ENCODE measurements at regions not wholly inside any gene's neighbourhood (a gene's known extent, or its start where the extent isn't known, plus 50 kb on each side); places are given as distances from the start of the nearest gene placed in this dataset.
"Not testable (repeated sequence)": the region's sequence is repeated elsewhere in the genome, so short reads cannot be mapped to it uniquely, and the experiment has no call there.

DNA sequence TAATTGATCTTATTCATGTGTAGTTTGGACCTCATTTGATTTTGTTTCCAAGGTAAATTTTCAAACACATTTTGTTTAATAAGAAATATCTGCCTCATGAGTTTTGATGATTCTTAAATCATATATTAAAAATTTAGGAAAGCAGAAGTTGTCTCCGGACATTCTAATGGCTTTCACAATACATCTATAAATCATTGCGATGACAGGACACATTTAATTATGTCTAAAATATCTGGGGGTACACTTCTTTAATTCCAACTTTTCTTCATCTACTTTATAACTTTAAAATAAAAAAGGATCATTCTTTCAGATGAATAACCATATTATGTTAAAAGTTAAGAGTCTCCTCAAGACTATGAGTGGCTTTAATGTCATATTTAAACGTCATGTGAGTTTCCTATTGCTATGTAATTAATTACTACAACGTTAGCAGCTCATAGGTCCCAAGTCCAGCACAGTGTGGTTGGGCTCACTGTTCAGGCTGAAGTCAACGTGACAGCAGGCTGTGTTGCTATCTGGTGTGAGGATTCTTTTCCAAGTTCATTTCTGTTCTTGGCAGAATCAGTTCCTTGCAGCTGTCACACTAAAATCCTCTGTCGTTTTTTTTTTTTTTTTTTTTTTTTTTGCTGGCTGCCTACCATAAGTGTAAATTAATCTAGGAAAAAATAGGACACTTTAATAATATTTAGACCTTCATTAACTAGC lies 893.5 kb downstream of the LTN1 start:
- no peak for DNase-seq

DNA sequence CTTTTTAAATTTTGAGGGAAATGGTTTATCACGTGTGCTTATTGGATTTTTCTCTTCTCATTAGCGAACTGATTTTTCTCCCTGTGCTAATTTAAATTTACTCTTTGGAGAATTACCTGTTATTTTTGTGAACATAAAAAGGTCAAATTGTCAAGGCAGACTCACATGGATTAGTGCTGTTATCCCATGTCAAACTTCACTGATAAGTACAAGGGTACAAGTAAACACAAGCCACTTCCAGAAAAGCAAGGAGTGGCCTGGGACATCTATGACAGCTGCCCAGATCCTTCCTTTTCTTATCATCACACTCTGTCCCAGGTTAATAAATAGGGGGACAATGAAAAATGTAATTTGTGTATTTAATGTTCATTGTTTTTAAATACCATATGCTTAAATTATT lies 901.2 kb downstream of the LTN1 start:
- no peak for DNase-seq

DNA sequence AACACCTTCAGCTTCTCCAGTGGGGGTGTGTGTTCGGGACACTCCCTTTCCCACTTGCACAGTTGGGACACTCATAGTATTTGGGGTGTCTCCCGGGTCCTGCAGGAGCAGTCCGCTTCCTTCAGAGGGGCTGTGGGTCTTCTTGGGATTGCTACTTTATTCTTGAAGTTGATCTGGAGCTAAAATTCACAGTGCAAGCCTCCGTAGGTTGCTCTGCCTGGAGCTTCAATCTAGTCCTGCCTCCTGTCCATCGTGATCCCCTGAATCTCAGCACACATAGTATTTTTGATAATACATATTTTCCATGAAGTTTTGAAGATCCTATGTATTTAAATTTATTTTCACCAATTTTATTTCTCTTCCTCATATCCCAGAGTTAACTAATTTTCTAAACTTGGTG lies 902.1 kb downstream of the LTN1 start:
- no peak for DNase-seq

DNA sequence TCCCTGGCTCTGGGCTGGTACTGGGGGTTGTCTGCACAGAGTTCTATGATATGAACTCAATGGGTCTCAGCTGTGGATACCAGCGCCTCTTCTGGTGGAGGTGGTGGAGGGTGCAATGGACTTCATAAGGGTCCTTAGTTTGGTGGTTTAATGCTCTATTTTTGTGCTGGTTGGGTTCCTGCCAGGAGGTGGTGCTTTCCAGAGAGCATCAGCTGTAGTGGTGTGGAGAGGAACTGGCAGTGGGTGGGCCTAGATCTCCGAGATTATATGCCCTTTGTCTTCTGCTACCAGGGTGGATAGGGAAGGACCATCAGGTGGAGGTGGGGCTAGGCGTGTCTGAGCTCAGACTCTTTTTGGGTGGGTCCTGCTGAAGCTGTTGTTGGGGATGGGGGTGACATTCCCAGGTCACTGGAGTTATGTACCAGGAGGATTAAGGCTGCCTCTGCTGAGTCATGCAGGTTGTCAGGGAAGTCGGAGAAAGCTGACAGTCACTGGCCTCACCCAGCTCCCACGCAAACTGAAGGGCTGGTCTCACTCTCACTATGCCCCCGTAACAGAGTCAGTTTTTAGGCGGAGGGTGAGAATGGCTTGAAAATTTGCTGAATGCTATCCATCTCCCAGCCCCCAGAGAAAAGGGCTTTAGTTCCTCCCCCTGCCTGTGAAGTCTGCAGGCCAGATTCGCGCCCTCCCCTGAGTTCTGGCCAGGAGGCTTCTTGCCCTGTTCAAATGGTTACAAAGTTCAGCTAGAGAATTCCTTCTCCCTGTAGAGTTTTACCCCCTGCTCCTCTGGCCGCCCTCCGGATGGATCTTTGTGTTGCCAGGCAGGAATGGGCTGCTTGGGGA lies 902.9 kb downstream of the LTN1 start:
- no peak for DNase-seq

DNA sequence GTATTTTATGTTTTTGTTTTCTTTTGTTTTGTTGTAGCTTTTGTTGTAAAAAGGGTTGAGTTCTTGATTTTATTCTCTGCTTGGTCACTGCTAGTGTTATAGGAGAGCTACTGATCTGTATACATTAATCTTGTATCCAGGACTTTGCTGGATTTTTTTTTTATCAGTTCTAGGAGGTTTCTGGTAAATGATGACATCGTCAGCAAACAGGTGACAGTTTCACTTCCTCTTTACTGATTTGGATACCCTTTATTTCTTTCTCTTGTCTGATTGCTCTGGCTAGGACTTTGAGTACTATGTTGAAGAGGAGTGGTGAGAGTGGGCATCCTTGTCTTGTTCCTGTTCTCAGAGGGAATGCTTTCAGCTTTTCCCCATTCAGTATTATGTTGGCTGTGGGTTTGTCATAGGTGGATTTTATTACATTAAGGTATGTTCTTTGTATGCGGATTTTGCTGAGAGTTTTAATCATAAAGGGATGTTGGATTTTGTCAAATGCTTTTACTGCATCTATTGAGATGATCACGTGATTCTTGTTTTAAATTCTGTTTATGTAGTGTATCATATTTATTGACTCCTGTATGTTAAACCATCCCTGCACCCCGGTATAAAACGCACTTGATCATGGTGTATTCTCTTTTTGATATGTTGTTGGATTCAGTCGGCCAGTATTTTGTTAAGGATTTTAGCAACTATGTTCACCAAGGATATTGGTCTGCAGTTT lies 905.7 kb downstream of the LTN1 start:
- no peak for DNase-seq

DNA sequence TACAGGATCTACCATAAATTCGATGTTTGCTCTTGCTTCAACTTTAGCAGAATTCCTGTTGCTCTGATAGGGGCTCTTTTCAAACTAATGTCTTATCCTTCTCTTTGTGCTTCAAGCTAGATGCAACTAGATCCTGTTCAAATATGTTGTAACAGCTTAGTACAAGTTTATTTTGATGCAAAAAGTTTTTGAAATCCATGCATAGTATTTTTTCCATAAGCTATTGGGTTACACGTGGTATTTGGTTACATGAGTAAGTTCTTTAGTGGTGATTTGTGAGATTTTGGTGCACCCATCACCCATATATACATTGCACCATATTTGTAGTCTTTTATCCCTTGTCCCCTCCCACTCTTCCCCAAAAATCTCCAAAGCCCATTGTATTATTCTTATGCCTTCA lies 907.7 kb downstream of the LTN1 start:
- no peak for DNase-seq

DNA sequence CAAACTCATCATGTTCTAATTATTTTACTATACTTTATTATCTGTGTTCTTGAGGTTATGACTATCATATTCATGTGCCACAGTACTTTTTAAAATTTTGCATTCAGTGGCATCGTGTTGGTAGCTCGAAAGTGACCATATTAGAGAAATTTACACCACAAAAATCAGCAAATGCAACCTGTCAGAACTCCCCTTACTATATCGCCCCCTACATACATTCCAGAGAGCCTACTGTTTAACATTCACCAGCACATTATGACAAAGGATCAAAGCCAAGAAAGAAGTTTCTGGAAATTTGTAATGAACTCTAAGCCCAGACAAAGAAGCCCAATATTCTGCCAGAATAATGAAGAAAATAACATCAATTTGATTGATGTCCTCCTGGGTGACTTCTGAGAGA lies 909.3 kb downstream of the LTN1 start:
- no peak for DNase-seq

DNA sequence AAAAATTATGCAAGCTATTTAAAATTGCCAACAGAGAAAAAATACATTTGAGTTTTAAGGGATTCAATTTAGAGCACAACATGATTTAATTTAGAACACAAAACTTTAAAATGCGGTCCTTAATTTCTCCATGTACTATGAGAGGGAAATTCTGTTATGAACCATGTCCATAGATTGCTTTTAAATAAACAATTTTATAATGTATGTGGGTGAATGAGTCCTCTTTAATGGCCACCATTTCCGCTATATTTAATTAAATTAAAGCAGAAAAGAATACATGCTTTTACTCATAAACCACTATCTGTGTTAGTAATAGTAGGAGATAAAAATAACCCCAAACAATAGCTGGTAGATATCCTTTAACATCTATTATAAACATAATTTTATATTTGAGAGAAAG lies 914.6 kb downstream of the LTN1 start:
- no peak for DNase-seq

DNA sequence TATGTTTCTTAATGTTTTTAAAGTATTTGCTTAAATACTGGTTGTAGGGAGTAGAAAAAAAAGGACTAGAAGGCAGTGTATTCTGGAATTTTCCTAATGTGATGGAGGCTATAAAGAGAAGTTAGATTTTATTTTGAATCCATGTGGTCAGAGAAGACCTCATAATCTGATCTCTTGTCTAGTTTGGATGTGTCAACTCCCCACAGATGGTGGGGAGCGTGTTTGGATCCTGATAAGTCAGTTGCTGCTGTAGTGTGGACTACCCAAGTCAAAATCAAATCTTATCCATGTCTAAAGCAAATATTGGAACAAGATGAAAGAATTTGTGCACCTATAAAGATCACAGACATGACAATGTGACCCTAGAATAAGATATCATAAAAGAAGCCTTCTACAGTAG lies 918.0 kb downstream of the LTN1 start:
- no peak for DNase-seq

DNA sequence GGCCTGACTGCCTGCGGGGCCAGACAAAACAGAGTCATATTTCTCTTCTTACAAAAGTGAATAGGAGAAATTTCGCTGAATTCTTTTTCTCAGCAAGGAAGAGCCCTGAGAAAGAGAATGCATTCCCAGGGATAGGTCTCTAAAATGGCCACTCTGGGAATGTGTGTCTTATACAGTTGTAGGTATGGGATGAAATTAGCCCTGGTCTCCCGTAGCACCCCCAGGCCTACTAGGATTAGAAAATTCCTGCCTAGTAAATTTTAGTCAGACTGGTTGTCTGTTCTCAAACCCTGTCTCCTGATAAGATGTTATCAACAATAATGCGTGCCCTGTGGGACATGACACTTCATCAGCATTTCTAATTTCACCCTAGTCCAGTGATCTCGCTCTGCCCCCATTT lies 920.1 kb downstream of the LTN1 start:
- no peak for DNase-seq

DNA sequence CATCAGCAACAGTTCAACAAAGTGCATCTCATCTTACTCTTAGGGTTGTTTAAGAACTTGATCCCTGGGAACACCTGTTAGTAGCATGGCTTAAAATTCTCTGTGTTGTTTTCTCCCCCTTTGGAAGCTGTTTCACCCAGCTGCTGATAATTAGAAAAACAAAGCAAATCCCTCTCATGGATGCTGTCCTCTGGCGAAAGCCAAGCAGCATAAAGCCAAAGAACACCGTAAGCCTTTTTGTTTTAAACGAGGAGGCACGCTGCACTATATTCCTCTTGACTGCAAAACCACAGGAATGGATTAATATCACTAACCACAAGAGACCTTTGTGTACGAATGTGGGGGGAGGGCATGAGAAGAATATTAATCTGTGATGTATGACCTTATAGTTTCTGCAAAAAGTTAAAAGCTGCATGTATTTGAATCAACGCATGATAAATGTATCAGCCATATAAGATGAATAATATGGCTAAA lies 923.2 kb downstream of the LTN1 start:
- DNase-seq, result no peak

DNA sequence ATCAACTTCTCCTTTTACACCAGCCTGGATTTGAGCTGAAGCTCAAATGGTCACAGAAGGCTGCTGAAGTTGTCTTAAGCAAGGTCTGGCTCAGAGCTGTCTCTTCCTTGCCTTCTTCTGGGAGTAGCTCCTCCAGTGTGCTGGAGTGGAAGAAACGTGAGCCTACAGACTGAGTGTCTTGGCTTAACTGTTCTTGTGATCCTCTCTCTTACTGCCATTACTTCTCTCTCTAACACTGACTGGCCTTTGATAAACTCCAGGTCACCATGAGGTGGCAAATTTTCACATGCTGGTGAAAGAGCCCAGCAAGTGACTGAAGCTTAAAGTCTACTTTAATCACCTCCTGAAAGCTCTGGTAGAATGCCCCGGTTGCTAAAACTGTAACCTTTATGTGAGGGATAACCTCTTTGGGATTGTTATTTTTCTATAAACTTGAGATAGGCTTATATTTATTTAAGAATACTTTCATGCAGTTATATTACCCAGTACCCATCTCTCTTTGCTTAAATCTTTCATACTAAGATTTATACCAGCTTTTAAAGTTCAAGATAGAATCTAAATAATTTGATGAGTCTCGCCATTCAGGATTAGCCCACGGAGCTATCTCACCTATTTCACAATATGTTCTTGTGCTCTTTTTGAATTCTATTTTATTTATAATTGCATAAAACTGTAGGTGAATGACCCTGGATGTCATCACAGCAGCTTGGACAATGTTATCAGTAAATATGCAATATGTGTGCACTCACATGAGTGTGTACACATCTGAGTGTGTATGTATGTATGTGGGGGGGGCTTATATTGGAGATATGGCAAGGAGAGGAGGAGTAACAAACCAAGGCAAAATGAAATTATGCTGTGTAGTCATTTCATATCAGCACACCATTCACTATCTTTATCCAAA lies 924.0 kb downstream of the LTN1 start:
- DNase-seq, result no peak

DNA sequence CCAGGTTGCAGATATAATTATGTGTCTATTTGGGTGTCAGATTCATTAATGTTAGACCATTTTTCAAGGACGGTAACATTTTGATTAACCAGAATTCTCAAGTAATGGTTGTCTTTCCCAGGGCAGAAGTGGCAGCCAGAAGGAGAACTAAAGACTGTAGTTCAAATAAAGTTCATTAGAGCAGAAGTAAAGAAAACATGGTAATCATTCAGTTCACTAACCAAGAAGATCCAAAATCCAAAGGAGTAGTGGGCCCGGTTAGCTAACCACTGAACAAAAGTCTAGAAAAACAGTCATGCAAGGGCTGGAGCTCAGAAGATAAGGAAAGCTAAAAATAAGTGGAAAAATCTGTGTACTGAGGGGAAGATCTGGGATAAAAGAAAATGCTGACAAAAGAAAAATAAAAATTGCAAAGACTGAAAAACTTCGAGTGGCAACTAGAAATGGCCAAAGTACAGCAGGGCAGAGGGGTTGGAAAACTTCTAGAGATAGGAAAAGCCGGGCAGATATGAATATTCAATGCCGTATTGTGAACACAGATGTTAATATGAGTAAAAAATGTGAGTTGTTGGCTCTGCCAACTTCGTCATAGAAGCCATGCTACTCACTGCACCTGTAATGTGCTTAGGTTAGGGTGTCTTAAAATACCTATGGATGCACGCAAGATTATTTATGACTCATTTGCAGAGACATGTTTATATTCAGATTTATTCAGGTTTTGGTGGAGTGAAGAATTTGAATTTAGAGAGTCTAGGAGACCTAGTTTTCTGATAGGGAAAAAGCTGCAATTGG lies 925.9 kb downstream of the LTN1 start:
- DNase-seq, result no peak

DNA sequence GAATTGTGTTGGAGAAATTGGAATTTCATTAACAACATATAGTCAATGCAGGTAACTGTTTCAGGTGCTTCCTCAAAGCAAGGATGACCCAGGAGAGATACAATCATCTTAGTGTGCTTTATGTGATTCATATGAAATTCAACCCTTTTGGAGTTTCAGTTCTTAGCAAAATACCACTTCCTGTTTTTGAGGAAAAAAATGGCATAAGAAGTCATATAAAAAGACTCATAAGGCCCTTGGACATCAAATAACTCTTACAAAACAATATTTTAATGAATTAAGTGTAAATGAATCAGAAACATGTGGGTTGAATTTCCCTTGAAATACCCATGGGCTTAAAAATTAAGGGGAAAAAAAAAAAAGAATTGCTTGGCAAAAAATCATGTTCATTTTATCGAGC lies 926.6 kb downstream of the LTN1 start:
- DNase-seq, result no peak

DNA sequence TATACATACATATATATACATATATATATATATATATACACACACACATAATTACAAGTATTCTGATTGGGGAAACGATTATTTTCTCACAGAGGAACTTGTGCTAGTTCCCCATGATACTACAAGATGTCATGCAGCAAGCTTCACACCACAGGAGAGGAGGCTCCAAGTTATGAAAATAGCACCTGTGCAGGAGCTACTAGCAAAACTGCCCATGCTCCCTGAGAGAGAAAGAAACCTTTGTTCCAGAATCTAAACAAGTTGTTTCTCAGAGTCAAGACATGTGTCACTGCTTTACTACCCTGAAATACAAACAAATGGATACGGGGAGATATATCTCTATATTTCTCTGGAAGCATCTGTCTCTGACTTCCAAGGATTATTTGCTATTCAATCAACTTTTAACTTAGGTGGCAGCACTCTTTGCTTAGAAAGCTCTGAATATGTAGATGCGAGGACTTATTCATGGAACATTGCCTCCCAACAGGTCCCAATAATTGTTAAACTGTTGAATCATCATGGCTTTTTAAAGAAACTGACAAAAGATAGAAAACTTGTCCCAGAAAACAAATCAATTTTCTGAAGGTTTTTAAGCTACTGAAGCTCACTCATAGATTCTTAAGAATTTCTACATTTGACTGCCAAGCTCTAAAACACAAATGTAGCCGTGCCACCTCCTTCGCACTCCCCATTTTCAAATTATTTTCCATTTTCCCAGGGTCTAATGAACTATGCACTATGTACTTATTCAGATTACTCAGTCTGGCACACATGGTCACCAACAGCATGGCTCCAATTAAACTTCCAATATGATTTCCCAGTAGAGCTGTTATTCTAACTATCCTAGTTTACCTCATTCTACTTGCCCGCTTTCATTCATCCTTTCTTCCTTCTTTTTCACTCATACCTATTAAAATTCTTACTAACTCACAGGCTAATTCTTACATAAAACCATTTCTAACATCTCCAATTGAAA lies 929.1 kb downstream of the LTN1 start:
- DNase-seq, result no peak

DNA sequence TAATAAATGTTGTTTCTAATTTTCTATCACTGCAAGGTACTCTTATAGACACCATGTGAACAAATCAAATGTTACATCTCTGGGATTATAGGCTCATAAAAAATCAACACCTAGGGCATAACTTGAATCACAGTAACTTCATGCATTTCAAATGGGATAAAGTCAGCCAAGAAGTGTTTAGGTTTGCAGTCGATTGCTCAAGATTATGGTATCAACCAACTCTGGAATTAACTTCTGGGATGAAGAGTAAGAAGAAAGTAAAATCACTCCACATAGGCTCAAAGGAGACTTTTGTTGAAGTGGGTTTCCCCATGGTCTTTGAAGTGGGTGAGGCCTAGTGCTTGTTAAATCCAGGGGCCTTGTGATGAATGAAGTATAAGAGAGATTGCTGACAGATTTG lies 939.7 kb downstream of the LTN1 start:
- DNase-seq, result not testable (repeated sequence)

DNA sequence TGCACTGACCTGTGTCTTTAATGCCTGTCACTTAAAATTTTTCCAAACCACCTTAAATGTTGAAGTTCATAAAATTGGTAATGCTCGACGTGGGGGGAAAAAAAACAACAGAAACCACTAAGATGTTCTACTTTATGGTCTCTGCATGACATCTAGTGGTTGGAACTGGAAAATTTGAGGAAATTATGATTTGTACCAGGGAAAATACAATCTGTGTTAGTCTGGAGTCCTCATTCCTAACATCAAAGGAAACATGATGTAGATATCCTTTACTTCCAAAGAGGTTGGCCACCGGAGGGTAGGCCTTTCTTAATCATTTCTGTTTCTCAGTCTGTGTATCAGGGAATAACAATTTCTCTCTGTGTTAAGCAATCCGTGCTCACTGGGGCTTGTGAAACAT lies 941.0 kb downstream of the LTN1 start:
- DNase-seq, result peak in 1 of 2 experiments; percentile 4

DNA sequence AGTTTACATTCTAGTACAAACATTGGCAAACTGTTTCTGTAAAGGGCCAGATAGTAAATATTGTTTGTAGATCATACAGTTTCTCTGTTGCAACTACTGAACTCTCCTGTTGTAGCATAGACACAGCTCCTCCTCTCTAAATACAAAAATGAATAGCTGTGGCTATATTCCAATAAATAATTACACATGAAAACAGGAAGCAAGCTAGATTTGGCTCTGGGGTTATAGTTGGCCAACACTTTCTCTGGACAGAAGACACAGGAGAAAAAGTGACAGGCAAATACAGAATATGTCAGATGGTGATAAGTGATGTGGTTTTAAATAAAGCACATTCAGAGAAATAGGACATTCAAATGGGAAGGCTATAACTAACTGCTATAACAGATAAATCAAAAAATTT lies 957.0 kb downstream of the LTN1 start:
- DNase-seq, result not testable (repeated sequence)

DNA sequence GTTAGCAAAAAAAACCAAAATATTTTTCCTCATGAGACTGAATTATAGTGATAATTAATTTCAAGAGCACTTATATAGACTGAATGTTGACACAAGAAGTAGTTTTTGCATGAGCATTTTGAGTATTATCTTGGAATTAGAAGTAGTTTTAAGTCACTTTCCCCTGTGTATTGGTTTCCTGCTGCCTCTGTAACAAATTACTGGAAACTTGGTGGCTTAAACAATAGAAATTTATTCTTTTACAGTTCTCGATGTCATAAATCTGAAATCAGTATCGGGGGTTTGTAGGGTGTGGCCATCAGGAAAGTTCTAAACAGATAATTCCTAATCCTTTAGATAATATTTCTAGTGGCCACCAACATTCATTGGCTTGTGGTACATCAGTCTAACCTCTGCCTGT lies 957.8 kb downstream of the LTN1 start:
- not testable (repeated sequence) for DNase-seq

DNA sequence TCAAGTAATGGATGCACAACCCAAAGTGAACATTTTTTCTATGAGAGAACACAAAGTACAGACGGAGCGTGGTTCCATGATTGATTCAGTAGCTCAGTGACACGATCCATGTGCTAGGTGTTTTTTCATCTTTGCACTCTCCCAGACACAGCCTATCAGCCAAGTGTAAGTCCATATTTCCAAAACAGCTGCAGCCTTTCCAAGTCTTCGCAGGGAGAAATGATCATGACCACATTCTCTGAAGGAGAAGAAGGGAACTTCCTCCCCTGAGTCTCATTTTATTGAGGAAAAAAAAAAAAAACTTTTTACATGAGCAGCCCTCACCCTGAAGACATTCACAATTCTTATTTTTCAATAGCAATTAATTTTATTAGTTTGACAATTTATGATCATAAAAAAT lies 958.3 kb downstream of the LTN1 start:
- DNase-seq, result not testable (repeated sequence)
